Gastroesophageal sphincter (tissue), 4 donors: ENCODE measurements at regions not wholly inside any gene's neighbourhood (a gene's known extent, or its start where the extent isn't known, plus 50 kb on each side); places are given as distances from the start of the nearest gene placed in this dataset.

Experiments used
- ATAC-seq: fragments of 150-250 bp; one replicate; pipeline ENCODE4 v1.9.1; 2016; ENCODE audit warnings: mild to moderate bottlenecking, moderate library complexity
- H3K27ac ChIP-seq, 4 donors: fragments of 200-600 bp; sonication (generic) in 3 of 4; 1 replicate in 3 of 4; 2 replicates in 1 of 4; pipeline ENCODE4 v1.5.1; 2016 to 2019
- H3K27me3 ChIP-seq: fragments of 200-600 bp; sonication (generic); one replicate; pipeline ENCODE4 v1.5.1; 2019
- H3K36me3 ChIP-seq, 2 donors: fragments of 200-600 bp; sonication (generic); one replicate each; pipeline ENCODE4 v1.5.1; 2019; ENCODE audit warnings: control low read depth in 1 of 2
- H3K4me1 ChIP-seq, 3 donors: fragments of 200-600 bp; sonication (generic); 1 replicate in 2 of 3; 2 replicates in 1 of 3; pipeline ENCODE4 v1.5.1; 2016 to 2019; ENCODE audit warnings: control low read depth in 2 of 3
- H3K4me3 ChIP-seq, 2 donors: fragments of 200-600 bp; sonication (generic); one replicate each; pipeline ENCODE4 v1.5.1; 2019; ENCODE audit warnings: mild to moderate bottlenecking in 1 of 2, moderate library complexity in 1 of 2
- H3K9me3 ChIP-seq, 3 donors: fragments of 200-600 bp; sonication (generic); one replicate each; pipeline ENCODE4 v1.5.1; 2017 to 2019; ENCODE audit warnings: control low read depth in 2 of 3
- CTCF ChIP-seq, 4 experiments: fragments of 200-600 bp in 2 of 4; fragments of 450-650 bp in 2 of 4; sonication (generic) in 1 of 4; IDR thresholded peaks; one replicate each; pipeline ENCODE4 v1.5.1; 2017 to 2019; ENCODE audit warnings: antibody characterized with exemption in 4 of 4, mild to moderate bottlenecking in 2 of 4, moderate library complexity in 2 of 4
- EP300 ChIP-seq: sonication (generic); formaldehyde crosslinking; IDR thresholded peaks from one replicate; pipeline ENCODE4 v1.6.1; 2017; ENCODE audit warnings: antibody characterized with exemption, mild to moderate bottlenecking
- POLR2A ChIP-seq, 2 donors: fragments of 450-650 bp; IDR thresholded peaks; one replicate each; pipeline ENCODE4 v1.6.1; 2017; ENCODE audit warnings: antibody characterized with exemption in 2 of 2, mild to moderate bottlenecking in 2 of 2, moderate library complexity in 1 of 2
- POLR2AphosphoS5 ChIP-seq: sonication (generic); formaldehyde crosslinking; IDR thresholded peaks from one replicate; pipeline ENCODE4 v1.6.1; 2017; ENCODE audit warnings: antibody characterized with exemption
- WGBS, 2 donors: methylation state at CpG; one replicate each; pipeline ENCODE4 v1.1.5; 2018; ENCODE audit warnings: low coverage in 1 of 2; 5-methylcytosine and 5-hydroxymethylcytosine counted together

GRCh38 chr9:87152256-87152655 lies 204.9 kb upstream of the GAS1 start:
- H3K4me1 ChIP-seq: peaks cover 0 to 18% (median 12%) of the 10 kb centered on the region in 3 donors
- H3K9me3 ChIP-seq: no peaks in the 10 kb centered on the region
- TF ChIP-seq CTCF (IDR thresholded peaks at IDR 0.05) (no peak), EP300 (no peak), POLR2AphosphoS5 (no peak), POLR2A (IDR thresholded peaks at IDR 0.05) (no peak)
- 55 to 59% methylated on average over 6 of the region's 8 CpGs for WGBS, 2 donors
- H3K27me3 ChIP-seq: no peaks in the 10 kb centered on the region
- ATAC-seq: no peak
- H3K36me3 ChIP-seq: no peaks in the 10 kb centered on the region
- H3K4me3 ChIP-seq: no peak overlapping the region
- H3K27ac ChIP-seq: no peak overlapping the region

DNA sequence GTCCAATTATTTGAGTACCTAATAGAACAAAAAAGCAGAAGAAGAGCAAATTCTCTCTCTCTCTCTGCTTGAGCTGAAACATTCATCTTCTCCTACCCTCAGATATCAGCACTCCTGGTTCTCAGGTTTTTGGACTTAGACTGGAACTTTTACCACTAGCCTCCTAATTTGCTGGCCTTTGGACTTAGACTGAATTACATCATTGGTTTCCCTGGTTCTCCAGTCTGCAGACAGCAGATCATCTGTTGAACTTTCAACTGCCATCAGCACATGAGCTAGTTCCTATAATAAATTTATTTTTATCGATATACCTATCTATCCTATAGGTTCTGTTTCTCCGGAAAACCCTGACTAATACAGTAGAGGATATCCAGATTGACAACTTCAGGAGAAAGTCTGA lies 208.9 kb upstream of the GAS1 start:
- no peaks in the 10 kb centered on the region for H3K36me3 ChIP-seq
- H3K4me1 ChIP-seq: peaks cover 0 to 12% (median 5%) of the 10 kb centered on the region in 3 donors
- no peak for ATAC-seq
- H3K4me3 ChIP-seq: no peak overlapping the region
- TF ChIP-seq POLR2AphosphoS5 (no peak), POLR2A (IDR thresholded peaks at IDR 0.05) (no peak), CTCF (IDR thresholded peaks at IDR 0.05) (no peak), EP300 (no peak)
- WGBS, 2 donors: 100% methylated on average over 1 to 2 of the region's 2 CpGs
- peaks cover 6% of the 10 kb centered on the region for H3K27me3 ChIP-seq
- H3K9me3 ChIP-seq: no peaks in the 10 kb centered on the region
- no peak overlapping the region for H3K27ac ChIP-seq

- no peak for TF ChIP-seq EP300
- TF ChIP-seq POLR2A (IDR thresholded peaks at IDR 0.05): no peak
- no peak for TF ChIP-seq POLR2AphosphoS5
- TF ChIP-seq CTCF (IDR thresholded peaks at IDR 0.05): no peak
- Histone ChIP-seq H3K9me3 (no peaks in the 10 kb centered on the region), H3K27me3 (peaks cover 6% of the 10 kb centered on the region), H3K4me3 (no peak overlapping the region), H3K27ac (no peak overlapping the region), H3K4me1 (peaks cover 0 to 12% (median 5%) of the 10 kb centered on the region in 3 donors), H3K36me3 (no peaks in the 10 kb centered on the region)
- ATAC-seq: no peak
- 60 to 68% methylated on average over 4 to 10 of the region's 10 CpGs for WGBS, 2 donors
Measured at GRCh38 chr9:87157366-87158031, 210.2 kb upstream of the GAS1 start.

DNA sequence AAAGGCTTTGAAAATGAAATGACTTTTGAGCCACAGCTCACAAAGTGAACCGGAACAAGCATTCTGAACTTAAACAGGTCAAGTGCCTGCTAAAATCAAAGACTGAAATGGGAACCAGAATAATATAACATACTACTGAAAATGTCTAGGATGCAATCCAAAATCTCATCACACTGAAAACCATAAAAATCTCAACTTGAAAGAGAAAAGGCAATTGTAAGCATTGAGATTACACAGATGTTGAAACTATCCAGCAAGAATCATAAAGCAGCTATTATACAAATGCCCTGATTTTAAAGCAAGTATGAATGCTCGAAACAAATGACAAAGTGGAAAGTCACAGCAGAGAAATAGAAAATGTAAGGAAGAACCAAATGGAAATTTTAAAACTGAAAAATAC lies 211.5 kb upstream of the GAS1 start:
- no peaks in the 10 kb centered on the region for H3K36me3 ChIP-seq
- H3K4me3 ChIP-seq: no peak overlapping the region
- H3K27ac ChIP-seq: no peak overlapping the region
- no peaks in the 10 kb centered on the region for H3K9me3 ChIP-seq
- no peak for ATAC-seq
- H3K27me3 ChIP-seq: peaks cover 6% of the 10 kb centered on the region
- no peak for TF ChIP-seq EP300
- 75 to 91% methylated on average over 1 to 2 of the region's 2 CpGs for WGBS, 2 donors
- peaks cover 0 to 12% (median 5%) of the 10 kb centered on the region in 3 donors for H3K4me1 ChIP-seq

DNA sequence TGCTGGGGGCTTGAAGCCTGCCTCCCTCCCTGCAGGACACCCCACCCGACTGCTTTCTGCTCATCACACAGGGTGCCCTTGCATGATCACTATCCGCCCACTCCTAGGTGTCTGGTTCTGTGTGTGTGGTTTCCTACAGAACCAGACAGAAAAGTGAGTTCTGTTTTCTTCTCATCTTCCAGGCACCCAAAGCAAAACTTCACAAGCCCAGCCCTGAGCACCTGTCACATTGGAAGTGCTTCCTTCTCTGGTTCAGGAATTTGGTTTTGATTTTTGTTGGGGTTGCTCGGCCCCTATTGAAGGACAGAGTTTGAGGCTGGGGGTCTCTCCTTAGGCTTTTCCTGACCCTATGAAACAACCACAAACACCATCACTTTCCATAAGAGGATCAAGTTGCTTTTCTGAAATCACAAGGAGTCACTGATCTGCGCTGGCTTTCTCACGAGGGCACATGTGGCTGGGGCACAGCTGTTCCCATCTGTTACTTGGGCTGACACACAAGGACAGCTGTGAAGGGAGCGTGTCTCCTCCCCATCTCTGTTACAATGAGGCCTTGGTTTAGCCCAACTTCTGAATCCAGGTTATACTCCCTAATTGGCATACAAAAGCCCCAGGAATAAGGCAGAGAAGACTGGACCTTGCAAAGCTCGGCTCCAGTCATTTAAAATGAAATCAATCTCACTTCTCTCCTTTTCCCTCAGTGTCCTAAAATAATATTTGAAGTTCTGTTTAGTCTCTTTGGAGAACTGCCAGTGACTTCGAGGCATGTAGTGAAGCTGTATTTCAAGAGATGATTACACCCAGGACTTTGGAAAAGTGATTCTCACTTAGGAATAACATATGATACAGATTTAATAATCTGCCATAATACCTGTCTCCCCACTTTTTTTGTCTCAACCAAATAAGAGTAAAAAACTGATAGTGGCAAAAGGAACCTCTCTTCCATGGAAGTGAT lies 213.1 kb upstream of the GAS1 start:
- peak; percentile 55 for ATAC-seq
- 39 to 44% methylated on average over 6 to 8 of the region's 8 CpGs for WGBS, 2 donors
- Histone ChIP-seq H3K4me1 (peaks cover 0 to 12% (median 5%) of the 10 kb centered on the region in 3 donors), H3K27me3 (peaks cover 6% of the 10 kb centered on the region), H3K4me3 (no peak overlapping the region), H3K9me3 (no peaks in the 10 kb centered on the region), H3K36me3 (no peaks in the 10 kb centered on the region), H3K27ac (no peak overlapping the region)
- TF ChIP-seq POLR2AphosphoS5 (no peak), EP300 (no peak), POLR2A (IDR thresholded peaks at IDR 0.05) (no peak), CTCF (IDR thresholded peaks at IDR 0.05) (no peak)
